ENCODE measurements at regions not wholly inside any gene's neighbourhood (a gene's known extent, or its start where the extent isn't known, plus 50 kb on each side); places are given as distances from the start of the nearest gene placed in this dataset.

DNA sequence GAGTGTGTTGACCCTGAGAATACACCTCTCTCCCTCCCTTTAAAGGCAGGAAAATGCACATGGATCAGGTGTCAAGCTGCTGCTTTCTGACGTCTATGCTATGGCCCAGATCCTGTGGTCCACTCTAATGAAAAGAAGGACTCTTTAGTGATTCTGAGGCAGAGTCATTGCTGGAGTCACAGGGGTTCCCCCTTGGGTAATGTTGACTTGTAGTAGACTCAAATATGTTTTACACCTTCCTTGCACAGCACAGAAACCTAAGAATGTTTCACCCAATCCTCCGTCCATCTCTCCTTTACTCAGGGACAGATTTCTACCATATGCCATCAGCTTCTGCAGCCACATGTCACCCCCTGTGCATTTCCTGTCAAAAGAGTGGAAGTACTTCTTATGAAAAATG, 525.4 kb downstream of the TMEM121 start:
- no peak for TF ChIP-seq PHF8 (conservative IDR thresholded peaks at IDR 0.05; ENCODE audit: low read depth, low read length)
- TF ChIP-seq SP1 (IDR thresholded peaks at IDR 0.05; ENCODE audit: low read depth, low read length) = no peak
- TF ChIP-seq CTCF (IDR thresholded peaks at IDR 0.05; ENCODE audit: control extremely low read depth in 1 of 3, insufficient read depth in 1 of 3, low read depth in 1 of 3, low read length in 3 of 3) = no peak
- no peak for TF ChIP-seq USF2 (IDR thresholded peaks at IDR 0.05; ENCODE audit: low read length)
- no peak for TF ChIP-seq RAD21 (IDR thresholded peaks at IDR 0.05 in 1 of 2, conservative IDR thresholded peaks at IDR 0.05 in 1 of 2; ENCODE audit: low read depth in 2 of 2, low read length in 2 of 2)
- no peak for TF ChIP-seq POLR2A (IDR thresholded peaks at IDR 0.05; ENCODE audit: control extremely low read depth in 1 of 2, low read depth in 2 of 2, low read length in 2 of 2)
- no peak for TF ChIP-seq RXRA (IDR thresholded peaks at IDR 0.05; ENCODE audit: insufficient read depth, low read depth, low read length)

Measured in H1 (cell line).